Prostate gland (tissue), 2 donors: ENCODE measurements at regions not wholly inside any gene's neighbourhood (a gene's known extent, or its start where the extent isn't known, plus 50 kb on each side); places are given as distances from the start of the nearest gene placed in this dataset.

Experiments
- POLR2A ChIP-seq: fragments of 450-650 bp; IDR thresholded peaks from one replicate; pipeline ENCODE4 v1.6.1; 2016; ENCODE audit warnings: antibody characterized with exemption, mild to moderate bottlenecking
- POLR2AphosphoS5 ChIP-seq: sonication (generic); formaldehyde crosslinking; IDR thresholded peaks from one replicate; pipeline ENCODE4 v1.6.1; 2017; ENCODE audit warnings: antibody characterized with exemption
- TF ChIP-seq, protein P1 (sequence below), 4 experiments: fragments of 200-600 bp in 2 of 4; fragments of 450-650 bp in 2 of 4; sonication (generic) in 2 of 4; IDR thresholded peaks; 1 replicate in 3 of 4; 2 replicates in 1 of 4; pipeline ENCODE4 v1.5.1; 2016 to 2019; ENCODE audit warnings: antibody characterized with exemption in 4 of 4, mild to moderate bottlenecking in 2 of 4, moderate library complexity in 2 of 4

GRCh38 chr18:43830303-43830702, 553.0 kb upstream of the SYT4 start:
- TF ChIP-seq POLR2AphosphoS5 (no peak), POLR2A (no peak)
- TF ChIP-seq, protein P1, sequence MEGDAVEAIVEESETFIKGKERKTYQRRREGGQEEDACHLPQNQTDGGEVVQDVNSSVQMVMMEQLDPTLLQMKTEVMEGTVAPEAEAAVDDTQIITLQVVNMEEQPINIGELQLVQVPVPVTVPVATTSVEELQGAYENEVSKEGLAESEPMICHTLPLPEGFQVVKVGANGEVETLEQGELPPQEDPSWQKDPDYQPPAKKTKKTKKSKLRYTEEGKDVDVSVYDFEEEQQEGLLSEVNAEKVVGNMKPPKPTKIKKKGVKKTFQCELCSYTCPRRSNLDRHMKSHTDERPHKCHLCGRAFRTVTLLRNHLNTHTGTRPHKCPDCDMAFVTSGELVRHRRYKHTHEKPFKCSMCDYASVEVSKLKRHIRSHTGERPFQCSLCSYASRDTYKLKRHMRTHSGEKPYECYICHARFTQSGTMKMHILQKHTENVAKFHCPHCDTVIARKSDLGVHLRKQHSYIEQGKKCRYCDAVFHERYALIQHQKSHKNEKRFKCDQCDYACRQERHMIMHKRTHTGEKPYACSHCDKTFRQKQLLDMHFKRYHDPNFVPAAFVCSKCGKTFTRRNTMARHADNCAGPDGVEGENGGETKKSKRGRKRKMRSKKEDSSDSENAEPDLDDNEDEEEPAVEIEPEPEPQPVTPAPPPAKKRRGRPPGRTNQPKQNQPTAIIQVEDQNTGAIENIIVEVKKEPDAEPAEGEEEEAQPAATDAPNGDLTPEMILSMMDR (IDR thresholded peaks at IDR 0.05) = no peak
